ENCODE measurements at regions not wholly inside any gene's neighbourhood (a gene's known extent, or its start where the extent isn't known, plus 50 kb on each side); places are given as distances from the start of the nearest gene placed in this dataset.
A peak's percentile ranks its signal among the peaks of the same experiment; 100 is the strongest.
"Not testable (repeated sequence)": the region's sequence is repeated elsewhere in the genome, so short reads cannot be mapped to it uniquely, and the experiment has no call there.

DNA sequence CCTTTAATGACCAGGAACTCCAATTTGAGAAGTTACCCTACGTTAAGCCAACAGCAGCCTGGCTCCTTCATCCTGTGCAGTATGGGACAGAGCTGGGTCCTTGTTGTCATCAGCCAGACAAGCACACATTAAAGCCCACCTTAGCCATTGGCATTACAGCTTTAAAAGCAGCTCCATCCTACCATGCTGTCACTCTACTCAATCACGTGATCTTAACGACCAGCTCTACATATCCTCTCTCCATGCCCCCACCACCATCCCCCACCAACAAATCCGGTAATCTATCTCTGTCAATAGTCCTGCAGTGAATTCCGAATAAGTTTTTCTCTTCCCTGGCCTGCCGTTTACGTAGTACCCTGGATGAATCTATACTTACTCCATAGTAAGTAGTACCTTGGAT lies 82.9 kb upstream of the DGKG start:
- in situ Hi-C loops (cut with MboI; ENCODE audit: low pct_unique_long_range_greater_than_20kb in 2 of 9, low sequenced_read_pairs in 9 of 9, unreplicated experiment in 9 of 9), result no loop called here
- no peak for ATAC-seq (replicated peaks in 6 of 8)
- H3K27ac ChIP-seq, result no peak overlapping the region
- WGBS, 10 experiments, result 34 to 100% (median 74%) methylated on average over 2 to 7 of the region's 7 CpGs; no CpG with 5 or more reads in 1 of the 10 experiments
- H3K4me3 ChIP-seq, result no peak overlapping the region
- H3K4me1 ChIP-seq (replicated peaks in 1 of 2), result no peaks in the 10 kb centered on the region

GRCh38 chr3:186444288-186444687 lies 82.3 kb upstream of the DGKG start:
- Histone ChIP-seq H3K27ac (no peak overlapping the region), H3K4me3 (no peak overlapping the region), H3K4me1 (replicated peaks in 1 of 2) (no peaks in the 10 kb centered on the region)
- in situ Hi-C loops (cut with MboI; ENCODE audit: low pct_unique_long_range_greater_than_20kb in 2 of 9, low sequenced_read_pairs in 9 of 9, unreplicated experiment in 9 of 9), result no loop called here
- no peak for ATAC-seq (replicated peaks in 6 of 8)

DNA sequence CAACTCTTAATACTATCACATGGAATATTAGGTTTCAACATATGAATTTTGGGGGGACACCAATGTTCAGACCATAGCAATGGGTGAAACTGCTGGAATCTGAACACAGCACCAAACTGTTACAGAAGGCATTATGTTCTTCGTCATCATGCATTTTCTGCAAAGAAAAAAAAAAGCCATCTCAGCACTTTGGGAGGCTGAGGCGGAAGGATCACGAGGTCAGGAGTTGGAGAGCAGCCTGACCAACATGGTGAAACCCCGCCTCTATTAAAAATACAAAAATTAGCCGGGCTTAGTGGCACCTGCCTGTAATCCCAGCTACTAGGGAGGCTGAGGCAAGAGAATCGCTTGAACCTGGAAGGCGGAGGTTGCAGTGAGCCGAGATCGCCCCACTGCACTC lies 80.9 kb upstream of the DGKG start:
- in situ Hi-C loops (cut with MboI; ENCODE audit: low pct_unique_long_range_greater_than_20kb in 2 of 9, low sequenced_read_pairs in 9 of 9, unreplicated experiment in 9 of 9); H3K4me3 ChIP-seq; H3K27ac ChIP-seq; ATAC-seq (replicated peaks in 6 of 8); H3K4me1 ChIP-seq (replicated peaks in 1 of 2): not testable (repeated sequence)
- 38 to 100% (median 83%) methylated on average over 2 to 9 of the region's 9 CpGs for WGBS, 10 experiments

GRCh38 chr3:186442162-186442561 lies 80.1 kb upstream of the DGKG start:
- in situ Hi-C loops (cut with MboI; ENCODE audit: low pct_unique_long_range_greater_than_20kb in 2 of 9, low sequenced_read_pairs in 9 of 9, unreplicated experiment in 9 of 9), result no loop called here
- H3K4me3 ChIP-seq, result no peak overlapping the region
- no peak for ATAC-seq (replicated peaks in 6 of 8)
- no peaks in the 10 kb centered on the region for H3K4me1 ChIP-seq (replicated peaks in 1 of 2)
- WGBS, 10 experiments, result 41 to 100% (median 74%) methylated on average over 1 to 2 of the region's 2 CpGs; no CpG with 5 or more reads in 4 of the 10 experiments
- no peak overlapping the region for H3K27ac ChIP-seq

- in situ Hi-C loops (cut with MboI; ENCODE audit: low pct_unique_long_range_greater_than_20kb in 2 of 9, low sequenced_read_pairs in 9 of 9, unreplicated experiment in 9 of 9), result no loop called here
- Histone ChIP-seq H3K4me3 (no peak overlapping the region), H3K4me1 (replicated peaks in 1 of 2) (no peaks in the 10 kb centered on the region), H3K27ac (no peak overlapping the region)
- 10 to 95% (median 80%) methylated on average over 1 to 3 of the region's 3 CpGs; no CpG with 5 or more reads in 5 of the 10 experiments for WGBS, 10 experiments
- peak in 1 of 8 experiments; percentile 94 for ATAC-seq (replicated peaks in 6 of 8)
Measured at GRCh38 chr3:186440891-186441290, 78.9 kb upstream of the DGKG start.

GRCh38 chr3:186439725-186440124 lies 77.7 kb upstream of the DGKG start:
- H3K4me3 ChIP-seq, result no peak overlapping the region
- no peak for ATAC-seq (replicated peaks in 6 of 8)
- WGBS, 10 experiments, result 39 to 97% (median 71%) methylated on average over 3 to 6 of the region's 6 CpGs
- in situ Hi-C loops (cut with MboI; ENCODE audit: low pct_unique_long_range_greater_than_20kb in 2 of 9, low sequenced_read_pairs in 9 of 9, unreplicated experiment in 9 of 9), result no loop called here
- H3K27ac ChIP-seq, result no peak overlapping the region
- no peaks in the 10 kb centered on the region for H3K4me1 ChIP-seq (replicated peaks in 1 of 2)

DNA sequence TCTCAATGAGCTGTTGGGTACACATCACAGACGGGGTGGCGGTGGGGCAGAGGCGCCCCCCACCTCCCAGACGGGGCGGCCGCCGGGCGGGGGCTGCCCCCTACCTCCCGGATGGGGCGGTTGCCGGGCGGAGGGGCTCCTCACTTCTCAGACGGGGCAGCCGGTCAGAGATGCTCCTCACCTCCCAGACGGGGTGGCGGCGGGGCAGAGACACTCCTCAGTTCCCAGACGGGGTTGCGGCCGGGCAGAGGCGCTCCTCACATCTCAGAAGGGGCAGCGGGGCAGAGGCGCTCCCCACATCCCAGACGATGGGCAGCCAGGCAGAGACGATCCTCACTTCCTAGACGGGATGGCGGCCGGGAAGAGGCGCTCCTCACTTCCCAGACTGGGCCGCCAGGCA lies 73.3 kb upstream of the DGKG start:
- WGBS, 10 experiments, result no CpG with 5 or more reads among the region's 30 CpGs
- in situ Hi-C loops (cut with MboI; ENCODE audit: low pct_unique_long_range_greater_than_20kb in 2 of 9, low sequenced_read_pairs in 9 of 9, unreplicated experiment in 9 of 9); H3K4me3 ChIP-seq; H3K4me1 ChIP-seq (replicated peaks in 1 of 2); H3K27ac ChIP-seq; ATAC-seq (replicated peaks in 6 of 8): not testable (repeated sequence)

DNA sequence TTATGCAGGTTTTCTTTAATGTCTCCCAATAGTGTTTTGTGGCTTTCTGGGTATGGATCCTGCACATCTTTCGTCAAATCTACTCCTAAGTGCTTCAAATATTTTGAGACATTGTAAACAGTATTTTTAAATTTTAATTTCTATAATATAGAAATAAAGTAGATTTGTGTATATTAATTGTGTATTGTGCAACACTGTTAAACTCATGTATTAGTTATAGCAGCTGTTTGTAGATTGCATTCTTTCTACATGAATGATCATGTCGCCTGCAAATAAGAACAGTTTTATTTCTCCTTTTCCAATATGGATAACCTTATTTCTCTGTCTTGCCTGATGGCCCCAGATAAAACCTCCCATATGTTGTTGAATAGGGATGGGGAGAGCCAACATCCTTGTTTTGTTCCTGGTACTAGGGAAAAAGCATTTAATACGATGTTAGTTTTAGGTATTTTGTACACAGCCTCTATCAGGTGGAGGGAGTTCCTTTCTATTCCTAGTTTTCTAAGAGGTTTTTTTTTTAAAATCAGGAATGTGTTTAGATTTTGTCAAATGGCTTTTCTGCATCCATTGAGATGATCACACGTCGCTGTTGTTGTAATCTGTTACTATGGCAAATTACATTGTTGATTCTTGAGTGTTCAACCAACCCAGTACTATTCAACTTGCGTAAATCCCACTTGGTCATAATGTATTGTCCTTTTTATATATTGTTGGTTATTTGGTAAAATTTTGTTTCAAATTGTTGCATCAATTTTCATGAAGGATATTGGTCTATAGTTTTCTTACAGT lies 71.1 kb upstream of the DGKG start:
- Histone ChIP-seq H3K4me3 (no peak overlapping the region), H3K4me1 (replicated peaks in 1 of 2) (peaks cover 0 to 3% of the 10 kb centered on the region in 2 donors), H3K27ac (no peak overlapping the region)
- 57 to 100% (median 90%) methylated on average over 1 to 6 of the region's 6 CpGs for WGBS, 10 experiments
- in situ Hi-C loops (cut with MboI; ENCODE audit: low pct_unique_long_range_greater_than_20kb in 2 of 9, low sequenced_read_pairs in 9 of 9, unreplicated experiment in 9 of 9), result no loop called here
- ATAC-seq (replicated peaks in 6 of 8), result no peak

GRCh38 chr3:186432189-186432588 lies 70.2 kb upstream of the DGKG start:
- no peak overlapping the region for H3K27ac ChIP-seq
- ATAC-seq (replicated peaks in 6 of 8), result peak in 3 of 8 experiments; percentile 73 to 97 (median 83)
- in situ Hi-C loops (cut with MboI; ENCODE audit: low pct_unique_long_range_greater_than_20kb in 2 of 9, low sequenced_read_pairs in 9 of 9, unreplicated experiment in 9 of 9), result no loop called here
- 0 to 78% (median 59%) methylated on average over 1 to 4 of the region's 4 CpGs for WGBS, 10 experiments
- no peak overlapping the region for H3K4me3 ChIP-seq
- peaks cover 0 to 12% of the 10 kb centered on the region in 2 donors for H3K4me1 ChIP-seq (replicated peaks in 1 of 2)

- in situ Hi-C loops (cut with MboI; ENCODE audit: low pct_unique_long_range_greater_than_20kb in 2 of 9, low sequenced_read_pairs in 9 of 9, unreplicated experiment in 9 of 9), result no loop called here
- Histone ChIP-seq H3K4me1 (replicated peaks in 1 of 2) (peaks cover 0 to 12% of the 10 kb centered on the region in 2 donors), H3K27ac (no peak overlapping the region), H3K4me3 (no peak overlapping the region)
- 65 to 93% (median 68%) methylated on average over 1 to 7 of the region's 10 CpGs; no CpG with 5 or more reads in 1 of the 10 experiments for WGBS, 10 experiments
- peak in 7 of 8 experiments; percentile 10 to 89 (median 77) for ATAC-seq (replicated peaks in 6 of 8)
Measured at GRCh38 chr3:186427627-186428281, 65.7 kb upstream of the DGKG start.

GRCh38 chr3:186425788-186426730 lies 64.0 kb upstream of the DGKG start:
- ATAC-seq (replicated peaks in 6 of 8), result peak in 3 of 8 experiments; percentile 91 to 97 (median 97)
- H3K27ac ChIP-seq, result no peak overlapping the region
- in situ Hi-C loops (cut with MboI; ENCODE audit: low pct_unique_long_range_greater_than_20kb in 2 of 9, low sequenced_read_pairs in 9 of 9, unreplicated experiment in 9 of 9), result no loop called here
- H3K4me3 ChIP-seq, result no peak overlapping the region
- WGBS, 10 experiments, result 34 to 95% (median 80%) methylated on average over 1 to 9 of the region's 10 CpGs
- H3K4me1 ChIP-seq (replicated peaks in 1 of 2), result peaks cover 0 to 12% of the 10 kb centered on the region in 2 donors

DNA sequence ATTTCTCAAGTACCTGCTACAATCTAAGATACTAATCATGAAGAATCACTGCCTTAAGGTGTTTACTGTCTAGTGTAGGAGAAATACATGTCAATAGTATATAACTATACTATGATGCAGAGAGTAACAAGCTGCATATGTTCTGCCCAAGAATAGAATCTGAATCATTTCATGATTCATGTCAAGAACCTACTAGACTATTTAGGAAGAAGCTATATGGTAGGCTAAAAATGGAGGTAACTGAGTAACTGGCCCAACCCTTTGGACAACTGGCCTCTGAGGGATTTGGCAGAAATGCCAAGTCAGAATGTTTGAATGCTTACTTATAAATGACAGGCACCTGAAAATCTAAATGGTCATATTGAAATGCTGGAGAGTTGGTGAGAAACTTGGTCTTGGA lies 59.9 kb upstream of the DGKG start:
- no peak overlapping the region for H3K4me3 ChIP-seq
- no peaks in the 10 kb centered on the region for H3K4me1 ChIP-seq (replicated peaks in 1 of 2)
- H3K27ac ChIP-seq, result no peak overlapping the region
- in situ Hi-C loops (cut with MboI; ENCODE audit: low pct_unique_long_range_greater_than_20kb in 2 of 9, low sequenced_read_pairs in 9 of 9, unreplicated experiment in 9 of 9), result no loop called here
- ATAC-seq (replicated peaks in 6 of 8), result no peak

DNA sequence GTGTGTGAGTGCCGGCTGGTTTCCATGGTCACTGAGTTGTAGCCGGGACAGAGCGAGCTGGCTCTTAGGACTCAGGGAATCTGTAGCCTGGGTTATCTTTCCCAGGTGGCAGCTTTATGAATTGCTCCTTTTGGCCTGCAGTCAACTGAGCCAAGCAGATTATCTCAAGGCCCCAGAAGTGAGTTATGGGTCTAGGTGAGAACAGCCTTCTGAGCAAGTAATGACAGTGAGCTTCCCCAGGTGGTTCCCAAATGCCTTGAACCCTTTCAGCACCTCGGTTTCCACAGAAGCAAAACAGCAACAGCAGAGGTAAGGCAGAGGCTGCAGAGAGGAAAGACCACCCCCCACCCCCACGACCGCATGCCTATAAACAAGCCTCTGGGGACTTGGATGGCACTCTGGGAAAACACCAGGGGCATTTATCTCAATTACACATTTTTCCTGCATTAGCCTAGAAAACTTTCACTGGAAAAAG lies 56.7 kb upstream of the DGKG start:
- 14 to 90% (median 41%) methylated on average over 2 to 3 of the region's 6 CpGs; no CpG with 5 or more reads in 4 of the 10 experiments for WGBS, 10 experiments
- Histone ChIP-seq H3K27ac (no peak overlapping the region), H3K4me3 (no peak overlapping the region), H3K4me1 (replicated peaks in 1 of 2) (peaks cover 4 to 6% of the 10 kb centered on the region in 2 donors)
- ATAC-seq (replicated peaks in 6 of 8), result no peak
- in situ Hi-C loops (cut with MboI; ENCODE audit: low pct_unique_long_range_greater_than_20kb in 2 of 9, low sequenced_read_pairs in 9 of 9, unreplicated experiment in 9 of 9), result no loop called here
